Hepatocyte (in vitro differentiated cells): ENCODE measurements at regions not wholly inside any gene's neighbourhood (a gene's known extent, or its start where the extent isn't known, plus 50 kb on each side); places are given as distances from the start of the nearest gene placed in this dataset.

Experiments
- DNase-seq: peaks from one replicate; pipeline ENCODE4 v3.0.0-alpha.2; 2016; ENCODE audit warnings: low spot score
- H2AFZ ChIP-seq: fragments of 200-600 bp; sonication (generic); 2 replicates; pipeline ENCODE4 v1.6.0; 2016; ENCODE audit warnings: antibody characterized with exemption, mild to moderate bottlenecking
- H3K27ac ChIP-seq: fragments of 200-600 bp; sonication (generic); 2 replicates; pipeline ENCODE4 v1.5.1; 2016; ENCODE audit warnings: mild to moderate bottlenecking
- H3K27me3 ChIP-seq: fragments of 200-600 bp; sonication (generic); 2 replicates; pipeline ENCODE4 v1.6.1; 2016
- H3K36me3 ChIP-seq: fragments of 200-600 bp; sonication (generic); replicated peaks from 2 replicates; pipeline ENCODE4 v1.5.1; 2016; ENCODE audit warnings: low read depth; ENCODE audit not compliant: insufficient read depth
- H3K4me1 ChIP-seq: fragments of 200-600 bp; sonication (generic); 2 replicates; pipeline ENCODE4 v1.5.1; 2016; ENCODE audit warnings: mild to moderate bottlenecking, moderate library complexity; ENCODE audit not compliant: insufficient read depth
- H3K4me2 ChIP-seq: fragments of 200-600 bp; sonication (generic); 2 replicates; pipeline ENCODE4 v1.6.0; 2016
- H3K4me3 ChIP-seq: fragments of 200-600 bp; sonication (generic); 2 replicates; pipeline ENCODE4 v1.5.1; 2016; ENCODE audit warnings: mild to moderate bottlenecking
- H3K79me2 ChIP-seq: fragments of 200-600 bp; sonication (generic); 2 replicates; pipeline ENCODE4 v1.6.0; 2017; ENCODE audit warnings: mild to moderate bottlenecking
- H3K9me2 ChIP-seq: fragments of 200-600 bp; sonication (generic); replicated peaks from 2 replicates; pipeline ENCODE4 v1.6.0; 2017; ENCODE audit warnings: mild to moderate bottlenecking; ENCODE audit not compliant: insufficient read depth
- H3K9me3 ChIP-seq: fragments of 200-600 bp; sonication (generic); 2 replicates; pipeline ENCODE4 v1.5.1; 2016; ENCODE audit warnings: low read depth, mild to moderate bottlenecking
- H4K20me1 ChIP-seq: fragments of 200-600 bp; sonication (generic); 2 replicates; pipeline ENCODE4 v1.6.0; 2016; ENCODE audit warnings: mild to moderate bottlenecking; ENCODE audit not compliant: insufficient read depth, poor library complexity, severe bottlenecking
- CTCF ChIP-seq: fragments of 200-600 bp; sonication (generic); IDR thresholded peaks from 2 replicates; pipeline ENCODE4 v1.5.1; 2016; ENCODE audit warnings: antibody characterized with exemption, mild to moderate bottlenecking; ENCODE audit not compliant: poor library complexity
- EZH2 ChIP-seq: fragments of 200-600 bp; sonication (generic); IDR thresholded peaks from 2 replicates; pipeline ENCODE4 v1.6.1; 2016; ENCODE audit warnings: antibody characterized with exemption, mild to moderate bottlenecking, borderline replicate concordance
- EZH2phosphoT487 ChIP-seq: fragments of 200-600 bp; sonication (generic); IDR thresholded peaks from one replicate; pipeline ENCODE4 v1.6.1; 2018; ENCODE audit warnings: antibody characterized with exemption, mild to moderate bottlenecking, low read depth, moderate library complexity; ENCODE audit not compliant: unreplicated experiment, severe bottlenecking
- WGBS: methylation state at CpG from one replicate; pipeline ENCODE4 v1.1.6; 2016; ENCODE audit warnings: low lambda C conversion rate; ENCODE audit errors: missing lambda C conversion rate; 5-methylcytosine and 5-hydroxymethylcytosine counted together

GRCh38 chr7:115110523-115110922 lies 188.6 kb downstream of the MDFIC start:
- WGBS, result 67% methylated on average over 1 of the region's 1 CpG
- no peaks in the 10 kb centered on the region for H3K4me1 ChIP-seq
- no peak overlapping the region for H3K4me2 ChIP-seq
- no peak for DNase-seq
- H3K9me3 ChIP-seq, result no peaks in the 10 kb centered on the region
- H2AFZ ChIP-seq, result no peak overlapping the region
- H3K9me2 ChIP-seq, result no peaks in the 10 kb centered on the region
- no peaks in the 10 kb centered on the region for H3K79me2 ChIP-seq
- H4K20me1 ChIP-seq, result no peaks in the 10 kb centered on the region
- TF ChIP-seq EZH2phosphoT487 (no peak), EZH2 (no peak), CTCF (no peak)
- no peaks in the 10 kb centered on the region for H3K27me3 ChIP-seq
- H3K36me3 ChIP-seq, result no peaks in the 10 kb centered on the region
- no peak overlapping the region for H3K27ac ChIP-seq
- H3K4me3 ChIP-seq, result no peak overlapping the region

GRCh38 chr7:115106316-115106715 lies 184.4 kb downstream of the MDFIC start:
- no peak overlapping the region for H3K4me3 ChIP-seq
- no peaks in the 10 kb centered on the region for H4K20me1 ChIP-seq
- no peak overlapping the region for H3K4me2 ChIP-seq
- no peak overlapping the region for H3K27ac ChIP-seq
- H3K36me3 ChIP-seq, result no peaks in the 10 kb centered on the region
- H3K27me3 ChIP-seq, result no peaks in the 10 kb centered on the region
- H3K79me2 ChIP-seq, result no peaks in the 10 kb centered on the region
- no peak overlapping the region for H2AFZ ChIP-seq
- WGBS, result 96% methylated on average over 3 of the region's 3 CpGs
- no peak for DNase-seq
- TF ChIP-seq EZH2phosphoT487 (no peak), EZH2 (no peak), CTCF (no peak)
- no peaks in the 10 kb centered on the region for H3K9me2 ChIP-seq
- H3K9me3 ChIP-seq, result no peaks in the 10 kb centered on the region
- no peaks in the 10 kb centered on the region for H3K4me1 ChIP-seq

- no peak overlapping the region for H3K27ac ChIP-seq
- DNase-seq, result no peak
- H3K9me3 ChIP-seq, result no peaks in the 10 kb centered on the region
- H2AFZ ChIP-seq, result no peak overlapping the region
- WGBS, result 94% methylated on average over 2 of the region's 2 CpGs
- H3K4me1 ChIP-seq, result no peaks in the 10 kb centered on the region
- H3K4me3 ChIP-seq, result no peak overlapping the region
- no peak overlapping the region for H3K4me2 ChIP-seq
- H3K79me2 ChIP-seq, result no peaks in the 10 kb centered on the region
- H4K20me1 ChIP-seq, result no peaks in the 10 kb centered on the region
- H3K9me2 ChIP-seq, result no peaks in the 10 kb centered on the region
- TF ChIP-seq EZH2, result no peak
- TF ChIP-seq EZH2phosphoT487, result no peak
- no peak for TF ChIP-seq CTCF
- no peaks in the 10 kb centered on the region for H3K36me3 ChIP-seq
- no peaks in the 10 kb centered on the region for H3K27me3 ChIP-seq
Observed at GRCh38 chr7:115102738-115103137, 180.8 kb downstream of the MDFIC start.

GRCh38 chr7:115101199-115101598 lies 179.3 kb downstream of the MDFIC start:
- no peaks in the 10 kb centered on the region for H3K9me2 ChIP-seq
- H3K4me2 ChIP-seq, result no peak overlapping the region
- DNase-seq, result no peak
- no peaks in the 10 kb centered on the region for H3K79me2 ChIP-seq
- H3K36me3 ChIP-seq, result no peaks in the 10 kb centered on the region
- H3K4me3 ChIP-seq, result no peak overlapping the region
- no peaks in the 10 kb centered on the region for H4K20me1 ChIP-seq
- no peaks in the 10 kb centered on the region for H3K9me3 ChIP-seq
- H3K27me3 ChIP-seq, result no peaks in the 10 kb centered on the region
- no peak overlapping the region for H3K27ac ChIP-seq
- H2AFZ ChIP-seq, result no peak overlapping the region
- no peaks in the 10 kb centered on the region for H3K4me1 ChIP-seq
- TF ChIP-seq CTCF, result no peak
- TF ChIP-seq EZH2phosphoT487, result no peak
- no peak for TF ChIP-seq EZH2
